Endothelial cell of umbilical vein (primary cell): ENCODE measurements at regions not wholly inside any gene's neighbourhood (a gene's known extent, or its start where the extent isn't known, plus 50 kb on each side); places are given as distances from the start of the nearest gene placed in this dataset.

Experiments
- CTCF ChIP-seq, 2 donors: IDR thresholded peaks; 1 replicate in 1 of 2; 2 replicates in 1 of 2; pipeline ENCODE4 v1.5.1; 2011; ENCODE audit warnings: low read length in 2 of 2, mild to moderate bottlenecking in 2 of 2, moderate library complexity in 2 of 2, control low read depth in 1 of 2, inconsistent platforms in 1 of 2, low read depth in 1 of 2; ENCODE audit not compliant: insufficient read depth in 1 of 2; ENCODE audit errors: extremely low read depth in 1 of 2
- POLR2AphosphoS5 ChIP-seq: IDR thresholded peaks from 2 replicates; pipeline ENCODE4 v1.6.1; 2012; ENCODE audit warnings: low read depth, mild to moderate bottlenecking, control low read depth, low read length, moderate library complexity; ENCODE audit not compliant: insufficient read depth

- TF ChIP-seq CTCF (IDR thresholded peaks at IDR 0.05; ENCODE audit: extremely low read depth in 1 of 2, insufficient read depth in 1 of 2, low read depth in 1 of 2, low read length in 2 of 2) = no peak
- TF ChIP-seq POLR2AphosphoS5 = no peak
Observed at GRCh38 chr12:30082381-30082780, 298.6 kb upstream of the TMTC1 start.
